Ishikawa (cell line): ENCODE measurements at regions not wholly inside any gene's neighbourhood (a gene's known extent, or its start where the extent isn't known, plus 50 kb on each side); places are given as distances from the start of the nearest gene placed in this dataset.
A peak's percentile ranks its signal among the peaks of the same experiment; 100 is the strongest.

Experiments used
- CEBPB ChIP-seq: IDR thresholded peaks from 2 replicates; pipeline ENCODE4 v1.6.1; 2012
- CREB1 ChIP-seq: IDR thresholded peaks from 2 replicates; pipeline ENCODE4 v1.6.1; 2012; ENCODE audit warnings: low read depth
- EGR1 ChIP-seq: IDR thresholded peaks from 2 replicates; pipeline ENCODE4 v1.6.1; 2012
- EP300 ChIP-seq: IDR thresholded peaks from 2 replicates; pipeline ENCODE4 v1.6.1; 2012; ENCODE audit warnings: borderline replicate concordance
- FOXM1 ChIP-seq: IDR thresholded peaks from 2 replicates; pipeline ENCODE4 v1.6.1; 2012; ENCODE audit warnings: low read depth, borderline replicate concordance
- NFIC ChIP-seq: IDR thresholded peaks from 2 replicates; pipeline ENCODE4 v1.6.1; 2012
- RAD21 ChIP-seq: IDR thresholded peaks from 2 replicates; pipeline ENCODE4 v1.6.1; 2012; ENCODE audit warnings: low read depth
- TAF1 ChIP-seq: IDR thresholded peaks from 2 replicates; pipeline ENCODE4 v1.6.1; 2012; ENCODE audit warnings: low read depth, mild to moderate bottlenecking
- TCF12 ChIP-seq: IDR thresholded peaks from 2 replicates; pipeline ENCODE4 v1.6.1; 2012; ENCODE audit warnings: low read depth
- TEAD4 ChIP-seq: IDR thresholded peaks from 2 replicates; pipeline ENCODE4 v1.6.1; 2012
- YY1 ChIP-seq: IDR thresholded peaks from 2 replicates; pipeline ENCODE4 v1.6.1; 2012; ENCODE audit warnings: low read depth
- ZBTB7A ChIP-seq: IDR thresholded peaks from 2 replicates; pipeline ENCODE4 v1.6.1; 2012; ENCODE audit warnings: low read depth
- TF ChIP-seq, protein P1 (sequence below): IDR thresholded peaks from 2 replicates; pipeline ENCODE4 v1.6.1; 2012
- TF ChIP-seq, protein P2 (sequence below): IDR thresholded peaks from 2 replicates; pipeline ENCODE4 v1.6.1; 2012; ENCODE audit warnings: low read depth, mild to moderate bottlenecking
- TF ChIP-seq, protein P3 (sequence below): IDR thresholded peaks from 2 replicates; pipeline ENCODE4 v1.6.1; 2012

GRCh38 chr18:76725445-76725844 is 96.9 kb upstream of the ZNF236 start:
- TF ChIP-seq RAD21, result no peak
- TF ChIP-seq ZBTB7A, result no peak
- no peak for TF ChIP-seq CREB1
- TF ChIP-seq, protein P1, sequence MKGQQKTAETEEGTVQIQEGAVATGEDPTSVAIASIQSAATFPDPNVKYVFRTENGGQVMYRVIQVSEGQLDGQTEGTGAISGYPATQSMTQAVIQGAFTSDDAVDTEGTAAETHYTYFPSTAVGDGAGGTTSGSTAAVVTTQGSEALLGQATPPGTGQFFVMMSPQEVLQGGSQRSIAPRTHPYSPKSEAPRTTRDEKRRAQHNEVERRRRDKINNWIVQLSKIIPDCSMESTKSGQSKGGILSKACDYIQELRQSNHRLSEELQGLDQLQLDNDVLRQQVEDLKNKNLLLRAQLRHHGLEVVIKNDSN, result no peak
- no peak for TF ChIP-seq NFIC
- TF ChIP-seq YY1, result no peak
- no peak for TF ChIP-seq EGR1
- TF ChIP-seq TCF12, result no peak
- TF ChIP-seq, protein P2, sequence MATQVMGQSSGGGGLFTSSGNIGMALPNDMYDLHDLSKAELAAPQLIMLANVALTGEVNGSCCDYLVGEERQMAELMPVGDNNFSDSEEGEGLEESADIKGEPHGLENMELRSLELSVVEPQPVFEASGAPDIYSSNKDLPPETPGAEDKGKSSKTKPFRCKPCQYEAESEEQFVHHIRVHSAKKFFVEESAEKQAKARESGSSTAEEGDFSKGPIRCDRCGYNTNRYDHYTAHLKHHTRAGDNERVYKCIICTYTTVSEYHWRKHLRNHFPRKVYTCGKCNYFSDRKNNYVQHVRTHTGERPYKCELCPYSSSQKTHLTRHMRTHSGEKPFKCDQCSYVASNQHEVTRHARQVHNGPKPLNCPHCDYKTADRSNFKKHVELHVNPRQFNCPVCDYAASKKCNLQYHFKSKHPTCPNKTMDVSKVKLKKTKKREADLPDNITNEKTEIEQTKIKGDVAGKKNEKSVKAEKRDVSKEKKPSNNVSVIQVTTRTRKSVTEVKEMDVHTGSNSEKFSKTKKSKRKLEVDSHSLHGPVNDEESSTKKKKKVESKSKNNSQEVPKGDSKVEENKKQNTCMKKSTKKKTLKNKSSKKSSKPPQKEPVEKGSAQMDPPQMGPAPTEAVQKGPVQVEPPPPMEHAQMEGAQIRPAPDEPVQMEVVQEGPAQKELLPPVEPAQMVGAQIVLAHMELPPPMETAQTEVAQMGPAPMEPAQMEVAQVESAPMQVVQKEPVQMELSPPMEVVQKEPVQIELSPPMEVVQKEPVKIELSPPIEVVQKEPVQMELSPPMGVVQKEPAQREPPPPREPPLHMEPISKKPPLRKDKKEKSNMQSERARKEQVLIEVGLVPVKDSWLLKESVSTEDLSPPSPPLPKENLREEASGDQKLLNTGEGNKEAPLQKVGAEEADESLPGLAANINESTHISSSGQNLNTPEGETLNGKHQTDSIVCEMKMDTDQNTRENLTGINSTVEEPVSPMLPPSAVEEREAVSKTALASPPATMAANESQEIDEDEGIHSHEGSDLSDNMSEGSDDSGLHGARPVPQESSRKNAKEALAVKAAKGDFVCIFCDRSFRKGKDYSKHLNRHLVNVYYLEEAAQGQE, result no peak

GRCh38 chr18:76722224-76723061 is 99.9 kb upstream of the ZNF236 start:
- TF ChIP-seq CREB1 (no peak), FOXM1 (no peak), EGR1 (no peak), YY1 (no peak), TEAD4 (no peak), ZBTB7A (no peak), TAF1 (no peak), TCF12 (no peak), EP300 (no peak), CEBPB (no peak), RAD21 (no peak), NFIC (no peak)
- TF ChIP-seq, protein P3, sequence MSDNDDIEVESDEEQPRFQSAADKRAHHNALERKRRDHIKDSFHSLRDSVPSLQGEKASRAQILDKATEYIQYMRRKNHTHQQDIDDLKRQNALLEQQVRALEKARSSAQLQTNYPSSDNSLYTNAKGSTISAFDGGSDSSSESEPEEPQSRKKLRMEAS, result no peak
- TF ChIP-seq, protein P2, result no peak
- TF ChIP-seq, protein P1, result no peak

DNA sequence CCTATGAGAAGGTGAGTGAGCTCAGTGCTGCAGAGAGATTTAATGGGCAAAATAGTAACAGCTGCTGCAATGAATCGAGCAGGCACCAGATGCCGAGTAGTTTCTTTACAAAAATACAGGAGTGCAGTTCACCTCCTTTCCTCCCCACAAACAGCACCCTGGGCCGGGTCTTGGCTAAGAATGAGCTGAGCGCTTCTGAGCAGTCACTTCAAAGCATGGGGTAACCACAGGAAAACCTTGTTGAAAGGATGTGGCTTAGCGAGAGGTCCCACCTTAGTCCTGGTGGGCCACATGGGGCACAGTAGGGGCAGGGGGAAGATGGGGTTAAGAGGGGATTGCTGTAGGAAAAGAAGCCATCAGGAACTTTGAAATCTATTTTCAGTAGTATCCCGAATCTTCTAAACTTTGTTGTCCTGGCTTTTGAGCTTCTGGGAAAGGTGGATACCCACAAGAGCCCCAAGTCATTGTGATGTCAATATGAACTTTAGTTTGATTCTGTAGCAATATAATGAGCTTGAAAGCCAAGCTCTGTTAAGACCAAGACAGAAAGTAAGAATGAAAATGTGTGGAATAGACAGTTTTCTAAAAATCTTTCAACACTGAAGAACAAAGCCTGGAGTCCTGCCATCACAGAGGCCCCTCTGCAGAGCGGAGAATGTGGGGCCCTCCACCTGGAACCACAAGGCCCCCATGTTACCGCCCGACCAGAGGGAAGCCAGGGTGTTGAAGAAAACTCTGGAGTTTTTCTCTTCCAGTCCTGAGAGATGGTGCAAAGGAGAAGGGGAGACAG is 101.0 kb upstream of the ZNF236 start:
- TF ChIP-seq, protein P1, result no peak
- no peak for TF ChIP-seq FOXM1
- TF ChIP-seq, protein P2, result no peak
- no peak for TF ChIP-seq NFIC
- TF ChIP-seq CREB1, result no peak

DNA sequence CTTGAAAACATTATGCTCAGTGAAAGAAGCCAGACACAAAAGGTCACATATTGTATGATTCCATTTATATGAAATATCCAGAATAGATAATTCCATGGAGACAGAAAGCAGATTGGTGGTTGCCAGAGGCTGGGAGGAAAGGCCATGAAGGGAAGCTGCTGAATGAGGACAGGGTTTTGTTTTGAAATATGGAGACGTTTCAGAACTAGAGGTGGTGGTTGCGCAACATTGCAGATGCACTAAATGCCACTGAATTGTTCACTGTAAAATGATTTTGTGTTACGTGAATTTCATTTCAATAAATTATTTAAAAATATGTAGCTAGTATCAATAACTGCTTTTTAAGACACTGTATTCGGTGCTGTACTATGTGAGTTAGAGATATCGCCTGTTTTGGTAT is 101.7 kb upstream of the ZNF236 start:
- TF ChIP-seq CEBPB, result peak; percentile 93
- TF ChIP-seq, protein P2, result no peak
